ENCODE measurements at regions not wholly inside any gene's neighbourhood (a gene's known extent, or its start where the extent isn't known, plus 50 kb on each side); places are given as distances from the start of the nearest gene placed in this dataset.

GRCh38 chr13:79671420-79671819, 190.5 kb downstream of the NDFIP2 start:
- H2AK5ac ChIP-seq (ENCODE audit: insufficient read length, low read length): no peak overlapping the region
- WGBS (ENCODE audit: extremely low coverage, insufficient read length, low lambda C conversion rate): no CpG with 5 or more reads among the region's 2 CpGs
- H3K27ac ChIP-seq (ENCODE audit: insufficient read length, low read depth, low read length): no peak overlapping the region
- H3K18ac ChIP-seq (ENCODE audit: insufficient read length, low read depth, low read length): no peak overlapping the region
- Mint-ChIP-seq H3K27ac (no peak overlapping the region; a peak in 1 of 7 replicates), H3K4me1 (no peaks in the 10 kb centered on the region; a peak in 2 of 4 replicates), H3K27me3 (ENCODE audit: low read depth) (no peaks in the 10 kb centered on the region), H3K4me3 (no peak overlapping the region), H3K36me3 (ENCODE audit: insufficient read depth in 1 of 3, low read depth in 3 of 3) (no peaks in the 10 kb centered on the region), H3K9me3 (no peaks in the 10 kb centered on the region)
- no peaks in the 10 kb centered on the region for H4K20me1 ChIP-seq (ENCODE audit: control insufficient read depth, insufficient read depth, insufficient read length)
- no peak overlapping the region for H3K4me2 ChIP-seq (ENCODE audit: insufficient read depth, insufficient read length, low read length)
- H3K79me1 ChIP-seq (ENCODE audit: insufficient read depth, low read depth, low read length, poor library complexity, severe bottlenecking): no peaks in the 10 kb centered on the region
- no peak overlapping the region for H3K4ac ChIP-seq (ENCODE audit: low read depth, low read length)
- H2BK20ac ChIP-seq (ENCODE audit: low read depth, low read length, poor library complexity, severe bottlenecking): no peak overlapping the region
- H3K4me1 ChIP-seq (ENCODE audit: insufficient read depth, low read length): no peaks in the 10 kb centered on the region; the same call in 1 of the 2 replicates
- H4K8ac ChIP-seq (replicated peaks; ENCODE audit: insufficient read length, low read depth, low read length): no peak overlapping the region
- DNase-seq: no peak
- no peaks in the 10 kb centered on the region for H3K9me3 ChIP-seq (ENCODE audit: control insufficient read depth, low read depth, low read length)
- no peak overlapping the region for H4K5ac ChIP-seq (ENCODE audit: insufficient read length, low read depth, low read length)
- no peak overlapping the region for H3K14ac ChIP-seq (ENCODE audit: insufficient read depth, low read length)
- H3K9ac ChIP-seq (ENCODE audit: extremely low read depth, insufficient read length, low read length): no peak overlapping the region
- no peak overlapping the region for H3K23ac ChIP-seq (ENCODE audit: insufficient read length, low read depth, low read length)
- H3T11ph ChIP-seq (ENCODE audit: low read length): no peak overlapping the region
- H2BK120ac ChIP-seq (ENCODE audit: low read depth, low read length, poor library complexity, severe bottlenecking): no peak overlapping the region
- H3K23me2 ChIP-seq (ENCODE audit: insufficient read length, low read depth, low read length, poor library complexity, severe bottlenecking): no peaks in the 10 kb centered on the region
- no peak overlapping the region for H2BK15ac ChIP-seq (ENCODE audit: low read depth, low read length)
- H2AFZ ChIP-seq (ENCODE audit: low read length): no peak overlapping the region
- no peak overlapping the region for H4K91ac ChIP-seq (ENCODE audit: insufficient read length, low read depth, low read length)
- no peak overlapping the region for H2BK5ac ChIP-seq (ENCODE audit: insufficient read length, low read length)
- no peak overlapping the region for H2BK12ac ChIP-seq (ENCODE audit: insufficient read length, low read depth, low read length)
- no peak for TF ChIP-seq CTCF (conservative IDR thresholded peaks at IDR 0.05)
- H3K27me3 ChIP-seq (ENCODE audit: insufficient read depth, low read length): no peaks in the 10 kb centered on the region
- no peaks in the 10 kb centered on the region for H3K79me2 ChIP-seq (ENCODE audit: insufficient read depth, low read length)
- H3K56ac ChIP-seq (ENCODE audit: insufficient read length, low read depth, low read length): no peak overlapping the region
